Calu3 (cell line): ENCODE measurements at regions not wholly inside any gene's neighbourhood (a gene's known extent, or its start where the extent isn't known, plus 50 kb on each side); places are given as distances from the start of the nearest gene placed in this dataset.

Experiments
- BruUV-seq: library from RNA; stranded (reverse); fragments of 400-500 nt; replicated peaks from 2 replicates; lab custom pipeline; 2021; lab: Mats Ljungman, UMichigan
- CTCF ChIA-PET: fragments of 300-600 bp; sonication (Branson Sonifier 250); formaldehyde crosslinking; loops from one replicate; lab custom pipeline; 2022; ENCODE audit warnings: antibody characterized with exemption; lab: Charles Lee
- DNase-seq: peaks from one replicate; pipeline ENCODE4 v3.0.0; 2022
- H3K27ac Mint-ChIP-seq: one replicate; pipeline ENCODE4 v1.8.0; 2022; ENCODE audit warnings: mixed read lengths; ENCODE audit not compliant: unreplicated experiment
- H3K27me3 Mint-ChIP-seq: one replicate; pipeline ENCODE4 v1.8.0; 2022; ENCODE audit warnings: mixed read lengths; ENCODE audit not compliant: unreplicated experiment
- H3K36me3 Mint-ChIP-seq: one replicate; pipeline ENCODE4 v1.8.0; 2022; ENCODE audit warnings: mild to moderate bottlenecking, moderate library complexity, mixed read lengths; ENCODE audit not compliant: insufficient read depth, unreplicated experiment
- H3K4me1 Mint-ChIP-seq: one replicate; pipeline ENCODE4 v1.8.0; 2022; ENCODE audit warnings: mild to moderate bottlenecking, low read depth, mixed read lengths; ENCODE audit not compliant: unreplicated experiment
- H3K4me3 Mint-ChIP-seq: one replicate; pipeline ENCODE4 v1.8.0; 2022; ENCODE audit warnings: mild to moderate bottlenecking, low read depth, moderate library complexity, mixed read lengths; ENCODE audit not compliant: unreplicated experiment
- H3K9me3 Mint-ChIP-seq: one replicate; pipeline ENCODE4 v1.8.0; 2022; ENCODE audit warnings: low read depth, mixed read lengths; ENCODE audit not compliant: unreplicated experiment
- intact Hi-C: fragments of 100-400 bp; cut with micrococcal nuclease; formaldehyde crosslinking; loops from one replicate; pipeline ENCODE4 v1.10.0; 2022; ENCODE audit not compliant: unreplicated experiment
- TF ChIP-seq, protein P1 (sequence below): fragments of 200-600 bp; IDR thresholded peaks from one replicate; pipeline ENCODE4 v1.8.0; 2022; ENCODE audit warnings: antibody characterized with exemption; ENCODE audit not compliant: unreplicated experiment

DNA sequence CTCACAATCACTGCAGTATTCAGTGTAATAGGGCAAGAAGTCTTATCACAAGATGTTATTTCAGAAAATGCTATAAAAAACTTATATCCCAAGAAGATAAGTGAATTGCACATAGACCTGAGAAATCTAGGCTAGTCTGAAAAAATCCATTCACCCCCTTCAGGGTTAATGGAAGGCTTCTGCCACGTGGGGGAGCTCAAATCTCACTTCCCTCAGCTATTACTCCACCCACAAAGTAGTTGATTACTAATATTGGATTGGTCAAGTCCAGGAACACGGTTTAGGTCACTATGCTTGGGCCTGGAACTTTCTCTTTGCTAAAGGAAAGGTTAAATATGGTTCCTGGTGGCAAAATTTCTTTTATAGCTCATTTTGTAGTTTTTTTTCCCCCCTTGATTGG lies 51.2 kb upstream of the ADAM23 start:
- no peaks in the 10 kb centered on the region for H3K4me1 Mint-ChIP-seq
- TF ChIP-seq, protein P1, sequence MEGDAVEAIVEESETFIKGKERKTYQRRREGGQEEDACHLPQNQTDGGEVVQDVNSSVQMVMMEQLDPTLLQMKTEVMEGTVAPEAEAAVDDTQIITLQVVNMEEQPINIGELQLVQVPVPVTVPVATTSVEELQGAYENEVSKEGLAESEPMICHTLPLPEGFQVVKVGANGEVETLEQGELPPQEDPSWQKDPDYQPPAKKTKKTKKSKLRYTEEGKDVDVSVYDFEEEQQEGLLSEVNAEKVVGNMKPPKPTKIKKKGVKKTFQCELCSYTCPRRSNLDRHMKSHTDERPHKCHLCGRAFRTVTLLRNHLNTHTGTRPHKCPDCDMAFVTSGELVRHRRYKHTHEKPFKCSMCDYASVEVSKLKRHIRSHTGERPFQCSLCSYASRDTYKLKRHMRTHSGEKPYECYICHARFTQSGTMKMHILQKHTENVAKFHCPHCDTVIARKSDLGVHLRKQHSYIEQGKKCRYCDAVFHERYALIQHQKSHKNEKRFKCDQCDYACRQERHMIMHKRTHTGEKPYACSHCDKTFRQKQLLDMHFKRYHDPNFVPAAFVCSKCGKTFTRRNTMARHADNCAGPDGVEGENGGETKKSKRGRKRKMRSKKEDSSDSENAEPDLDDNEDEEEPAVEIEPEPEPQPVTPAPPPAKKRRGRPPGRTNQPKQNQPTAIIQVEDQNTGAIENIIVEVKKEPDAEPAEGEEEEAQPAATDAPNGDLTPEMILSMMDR = peak; percentile 55
- no peaks in the 10 kb centered on the region for H3K36me3 Mint-ChIP-seq
- CTCF ChIA-PET = interaction anchor here (1.0 to 1.1 kb wide), 2 partner anchors 167 to 389 kb away, joined by 4 to 8 read pairs; no protein-coding TSS in a partner anchor
- no peak overlapping the region for H3K4me3 Mint-ChIP-seq
- H3K27ac Mint-ChIP-seq = no peak overlapping the region
- BruUV-seq = no TSS peak
- H3K27me3 Mint-ChIP-seq = no peaks in the 10 kb centered on the region
- peak; percentile 54 for DNase-seq
- intact Hi-C loops = loop anchor here (1.0 to 2.0 kb wide), 2 partner anchors 167 to 301 kb away; no protein-coding TSS in a partner anchor
- no peaks in the 10 kb centered on the region for H3K9me3 Mint-ChIP-seq
